Neural crest cell (in vitro differentiated cells): ENCODE measurements at regions not wholly inside any gene's neighbourhood (a gene's known extent, or its start where the extent isn't known, plus 50 kb on each side); places are given as distances from the start of the nearest gene placed in this dataset.

Experiments
- DNase-seq: peaks from one replicate; pipeline ENCODE4 v3.0.0; 2021; ENCODE audit warnings: low read depth, mixed read lengths, low spot score
- H3K27ac Mint-ChIP-seq: one replicate; pipeline ENCODE4 v1.8.0; 2021; ENCODE audit warnings: mild to moderate bottlenecking, mixed read lengths; ENCODE audit not compliant: unreplicated experiment
- H3K27me3 Mint-ChIP-seq: 2 replicates; pipeline ENCODE4 v1.8.0; 2021; ENCODE audit warnings: low read depth, mild to moderate bottlenecking, mixed read lengths
- H3K36me3 Mint-ChIP-seq: 2 replicates; pipeline ENCODE4 v1.8.0; 2021; ENCODE audit warnings: low read depth, mild to moderate bottlenecking, mixed read lengths
- H3K4me1 Mint-ChIP-seq: 2 replicates; pipeline ENCODE4 v1.8.0; 2021; ENCODE audit warnings: mixed read lengths
- H3K4me3 Mint-ChIP-seq: one replicate; pipeline ENCODE4 v1.8.0; 2021; ENCODE audit warnings: mild to moderate bottlenecking, mixed read lengths
- H3K9me3 Mint-ChIP-seq: 2 replicates; pipeline ENCODE4 v1.8.0; 2021; ENCODE audit warnings: mixed read lengths
- CTCF ChIP-seq: fragments of 200-600 bp; sonication (generic); conservative IDR thresholded peaks from 2 replicates; pipeline ENCODE4 v1.5.0; 2021; ENCODE audit warnings: antibody characterized with exemption, mild to moderate bottlenecking

DNA sequence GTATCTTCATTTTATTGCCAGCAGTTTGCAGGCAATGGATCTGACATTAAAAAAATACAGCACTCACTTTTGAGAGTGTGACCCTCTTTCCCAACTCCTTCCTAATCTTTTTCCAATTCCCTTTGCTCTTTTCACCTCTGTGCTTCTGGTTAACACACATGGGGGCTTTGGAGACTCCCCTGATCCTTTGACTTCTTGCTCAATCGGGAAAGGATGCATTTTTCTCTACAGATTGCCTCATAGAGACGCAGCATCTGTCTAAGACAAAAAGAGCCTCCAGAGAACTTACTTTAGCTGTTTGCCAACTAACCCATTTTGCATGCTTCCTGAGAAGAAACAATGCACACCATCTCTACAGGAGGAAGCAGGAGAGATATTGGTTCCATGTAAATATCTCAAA lies 378.3 kb downstream of the PBX1 start:
- H3K27ac Mint-ChIP-seq = no peak overlapping the region
- no peaks in the 10 kb centered on the region for H3K36me3 Mint-ChIP-seq
- no peak for TF ChIP-seq CTCF
- no peak overlapping the region for H3K4me3 Mint-ChIP-seq
- peaks cover 5% of the 10 kb centered on the region for H3K9me3 Mint-ChIP-seq
- peaks cover 9% of the 10 kb centered on the region for H3K27me3 Mint-ChIP-seq
- no peaks in the 10 kb centered on the region for H3K4me1 Mint-ChIP-seq
- DNase-seq = no peak

- no peaks in the 10 kb centered on the region for H3K36me3 Mint-ChIP-seq
- TF ChIP-seq CTCF = no peak
- H3K27me3 Mint-ChIP-seq = peaks cover 13% of the 10 kb centered on the region
- H3K9me3 Mint-ChIP-seq = no peaks in the 10 kb centered on the region
- H3K27ac Mint-ChIP-seq = no peak overlapping the region
- no peak for DNase-seq
- no peak overlapping the region for H3K4me3 Mint-ChIP-seq
- no peaks in the 10 kb centered on the region for H3K4me1 Mint-ChIP-seq
Measured at GRCh38 chr1:164932580-164932979, 373.6 kb downstream of the PBX1 start.

GRCh38 chr1:164930833-164931232 lies 371.8 kb downstream of the PBX1 start:
- Mint-ChIP-seq H3K27ac (no peak overlapping the region), H3K9me3 (no peaks in the 10 kb centered on the region), H3K27me3 (peaks cover 7% of the 10 kb centered on the region), H3K4me1 (no peaks in the 10 kb centered on the region), H3K4me3 (no peak overlapping the region), H3K36me3 (no peaks in the 10 kb centered on the region)
- TF ChIP-seq CTCF = no peak
- no peak for DNase-seq

DNA sequence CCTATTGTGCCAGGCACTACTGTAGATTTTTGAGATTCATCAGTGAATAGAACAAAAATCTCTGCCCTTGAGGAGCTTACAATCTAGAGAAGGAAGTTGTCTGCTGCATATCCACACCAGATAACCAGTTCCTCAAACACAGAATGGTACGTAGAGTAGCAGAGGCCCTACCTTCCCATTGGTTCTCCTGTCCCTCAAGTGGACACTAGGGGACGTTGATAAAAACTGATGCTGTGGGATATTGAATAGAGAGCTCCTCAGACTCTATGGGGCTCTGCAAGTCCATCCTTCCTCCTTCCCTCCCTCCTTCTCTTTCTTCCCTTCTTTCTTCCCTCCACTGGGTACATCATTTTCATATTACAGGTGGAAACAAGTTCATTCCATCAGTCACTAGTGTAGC lies 371.3 kb downstream of the PBX1 start:
- H3K27me3 Mint-ChIP-seq = peaks cover 4% of the 10 kb centered on the region
- H3K4me1 Mint-ChIP-seq = no peaks in the 10 kb centered on the region
- no peak overlapping the region for H3K4me3 Mint-ChIP-seq

GRCh38 chr1:164928232-164928812 lies 369.3 kb downstream of the PBX1 start:
- no peak overlapping the region for H3K27ac Mint-ChIP-seq
- H3K27me3 Mint-ChIP-seq = peaks cover 4% of the 10 kb centered on the region
- no peaks in the 10 kb centered on the region for H3K9me3 Mint-ChIP-seq
- no peak for TF ChIP-seq CTCF
- H3K4me1 Mint-ChIP-seq = no peaks in the 10 kb centered on the region
- DNase-seq = no peak
- no peak overlapping the region for H3K4me3 Mint-ChIP-seq
- H3K36me3 Mint-ChIP-seq = no peaks in the 10 kb centered on the region

More for the DNA sequence above, 371.3 kb downstream of the PBX1 start:
- no peaks in the 10 kb centered on the region for H3K9me3 Mint-ChIP-seq
- no peak for DNase-seq
- no peaks in the 10 kb centered on the region for H3K36me3 Mint-ChIP-seq
- no peak overlapping the region for H3K27ac Mint-ChIP-seq
- TF ChIP-seq CTCF = no peak
